ENCODE measurements at regions not wholly inside any gene's neighbourhood (a gene's known extent, or its start where the extent isn't known, plus 50 kb on each side); places are given as distances from the start of the nearest gene placed in this dataset.

- DNase-seq, result no peak
- intact Hi-C loops (cut with DNase I), result no loop called here
Measured at GRCh38 chr20:40767615-40767924, 78.5 kb upstream of the MAFB start.

GRCh38 chr20:40768105-40768504, 79.1 kb upstream of the MAFB start:
- intact Hi-C loops (cut with DNase I), result no loop called here
- DNase-seq, result no peak

- peak in 2 of 42 donors; percentile 15 to 35 for DNase-seq
- intact Hi-C loops (cut with DNase I), result no loop called here
Measured at GRCh38 chr20:40769677-40770285, 80.7 kb upstream of the MAFB start.

GRCh38 chr20:40770564-40771307, 81.7 kb upstream of the MAFB start:
- DNase-seq, result peak in 26 of 42 donors; percentile 8 to 69 (median 34)
- intact Hi-C loops (cut with DNase I), result no loop called here

- intact Hi-C loops (cut with DNase I), result no loop called here
- peak in 1 of 42 donors; percentile 43 for DNase-seq
Measured at GRCh38 chr20:40771308-40771610, 82.2 kb upstream of the MAFB start.

- intact Hi-C loops (cut with DNase I), result no loop called here
- DNase-seq, result peak in 2 of 42 donors; percentile 8 to 33
Measured at GRCh38 chr20:40771848-40772511, 82.9 kb upstream of the MAFB start.

- intact Hi-C loops (cut with DNase I), result no loop called here
- DNase-seq, result peak in 1 of 42 donors; percentile 17
Measured at GRCh38 chr20:40773376-40773775, 84.3 kb upstream of the MAFB start.

GRCh38 chr20:40774252-40774651, 85.2 kb upstream of the MAFB start:
- intact Hi-C loops (cut with DNase I), result no loop called here
- DNase-seq, result peak in 1 of 42 donors; percentile 24

GRCh38 chr20:40775561-40776146, 86.6 kb upstream of the MAFB start:
- no peak for DNase-seq
- intact Hi-C loops (cut with DNase I), result no loop called here

- intact Hi-C loops (cut with DNase I), result no loop called here
- no peak for DNase-seq
Measured at GRCh38 chr20:40776466-40777457, 87.7 kb upstream of the MAFB start.

- intact Hi-C loops (cut with DNase I), result no loop called here
Measured at GRCh38 chr20:40777653-40778052, 88.6 kb upstream of the MAFB start.

GRCh38 chr20:40778894-40779496, 90.0 kb upstream of the MAFB start:
- no peak for DNase-seq
- intact Hi-C loops (cut with DNase I), result no loop called here

More at GRCh38 chr20:40777653-40778052, 88.6 kb upstream of the MAFB start:
- no peak for DNase-seq

GRCh38 chr20:40781327-40782042, 92.4 kb upstream of the MAFB start:
- intact Hi-C loops (cut with DNase I), result no loop called here
- no peak for DNase-seq

GRCh38 chr20:40782043-40782368, 93.0 kb upstream of the MAFB start:
- intact Hi-C loops (cut with DNase I), result no loop called here
- DNase-seq, result no peak

- intact Hi-C loops (cut with DNase I), result no loop called here
- DNase-seq, result no peak
Measured at GRCh38 chr20:40785346-40785745, 96.3 kb upstream of the MAFB start.

- no peak for DNase-seq
- intact Hi-C loops (cut with DNase I), result no loop called here
Measured at GRCh38 chr20:40786336-40786735, 97.3 kb upstream of the MAFB start.

- intact Hi-C loops (cut with DNase I), result no loop called here
- no peak for DNase-seq
Measured at GRCh38 chr20:40787941-40788340, 98.9 kb upstream of the MAFB start.

GRCh38 chr20:40797425-40797824, 108.4 kb upstream of the MAFB start:
- peak in 1 of 42 donors; percentile 19 for DNase-seq
- intact Hi-C loops (cut with DNase I), result no loop called here
